ENCODE measurements at regions not wholly inside any gene's neighbourhood (a gene's known extent, or its start where the extent isn't known, plus 50 kb on each side); places are given as distances from the start of the nearest gene placed in this dataset.

GRCh38 chr3:73141525-73141924 is 80.1 kb downstream of the EBLN2 start:
- no peak for TF ChIP-seq ZNF274 (IDR thresholded peaks at IDR 0.05; ENCODE audit: low read depth, low read length)
- TF ChIP-seq YY1 (IDR thresholded peaks at IDR 0.05; ENCODE audit: insufficient read depth, insufficient read length) = no peak
- no peak for TF ChIP-seq SUZ12 (IDR thresholded peaks at IDR 0.05; ENCODE audit: extremely low read depth, insufficient read depth, insufficient read length)
